LNCaP clone FGC (cell line): ENCODE measurements at regions not wholly inside any gene's neighbourhood (a gene's known extent, or its start where the extent isn't known, plus 50 kb on each side); places are given as distances from the start of the nearest gene placed in this dataset.

Experiments
- DNase-seq: peaks from one replicate; pipeline ENCODE4 v3.0.0-alpha.2; 2011; ENCODE audit warnings: low read depth
- H3K4me3 ChIP-seq: 2 replicates; pipeline ENCODE4 v1.5.1; 2011; ENCODE audit warnings: mild to moderate bottlenecking, low read depth, low read length, control low read depth
- TF ChIP-seq, protein P1 (sequence below): IDR thresholded peaks from 2 replicates; pipeline ENCODE4 v1.5.1; 2012; ENCODE audit warnings: mild to moderate bottlenecking; ENCODE audit not compliant: control insufficient read depth, insufficient read depth; ENCODE audit errors: extremely low read depth

DNA sequence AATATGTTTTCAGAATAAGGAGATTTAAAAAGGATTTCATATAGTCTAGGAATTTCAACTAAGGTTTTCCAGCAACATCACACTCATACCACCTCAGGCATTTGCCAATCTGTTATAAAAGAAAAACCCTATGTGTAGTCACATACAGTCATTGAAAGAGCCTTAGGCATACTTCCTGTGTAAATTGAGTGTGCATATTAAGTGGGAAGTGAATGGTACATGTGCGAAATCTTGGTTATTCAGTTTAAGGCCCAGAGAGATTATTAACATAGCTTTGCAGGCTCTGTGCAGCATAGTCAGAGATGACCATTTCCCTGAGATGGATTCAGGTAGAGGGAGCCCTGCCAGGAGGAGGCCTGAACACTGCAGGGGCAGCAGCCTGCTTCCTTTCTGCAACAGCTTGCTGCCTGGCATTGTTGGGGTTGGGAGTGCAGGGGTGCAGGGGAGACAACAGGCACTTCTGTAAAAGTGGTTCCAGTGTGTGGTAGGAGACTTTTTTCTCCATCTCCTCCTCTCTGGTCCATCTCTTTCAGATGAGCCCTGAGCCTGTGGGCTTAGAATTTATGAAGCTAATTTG lies 100.1 kb upstream of the OSR1 start:
- no peak overlapping the region for H3K4me3 ChIP-seq
- TF ChIP-seq, protein P1, sequence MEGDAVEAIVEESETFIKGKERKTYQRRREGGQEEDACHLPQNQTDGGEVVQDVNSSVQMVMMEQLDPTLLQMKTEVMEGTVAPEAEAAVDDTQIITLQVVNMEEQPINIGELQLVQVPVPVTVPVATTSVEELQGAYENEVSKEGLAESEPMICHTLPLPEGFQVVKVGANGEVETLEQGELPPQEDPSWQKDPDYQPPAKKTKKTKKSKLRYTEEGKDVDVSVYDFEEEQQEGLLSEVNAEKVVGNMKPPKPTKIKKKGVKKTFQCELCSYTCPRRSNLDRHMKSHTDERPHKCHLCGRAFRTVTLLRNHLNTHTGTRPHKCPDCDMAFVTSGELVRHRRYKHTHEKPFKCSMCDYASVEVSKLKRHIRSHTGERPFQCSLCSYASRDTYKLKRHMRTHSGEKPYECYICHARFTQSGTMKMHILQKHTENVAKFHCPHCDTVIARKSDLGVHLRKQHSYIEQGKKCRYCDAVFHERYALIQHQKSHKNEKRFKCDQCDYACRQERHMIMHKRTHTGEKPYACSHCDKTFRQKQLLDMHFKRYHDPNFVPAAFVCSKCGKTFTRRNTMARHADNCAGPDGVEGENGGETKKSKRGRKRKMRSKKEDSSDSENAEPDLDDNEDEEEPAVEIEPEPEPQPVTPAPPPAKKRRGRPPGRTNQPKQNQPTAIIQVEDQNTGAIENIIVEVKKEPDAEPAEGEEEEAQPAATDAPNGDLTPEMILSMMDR = no peak
- DNase-seq = no peak

DNA sequence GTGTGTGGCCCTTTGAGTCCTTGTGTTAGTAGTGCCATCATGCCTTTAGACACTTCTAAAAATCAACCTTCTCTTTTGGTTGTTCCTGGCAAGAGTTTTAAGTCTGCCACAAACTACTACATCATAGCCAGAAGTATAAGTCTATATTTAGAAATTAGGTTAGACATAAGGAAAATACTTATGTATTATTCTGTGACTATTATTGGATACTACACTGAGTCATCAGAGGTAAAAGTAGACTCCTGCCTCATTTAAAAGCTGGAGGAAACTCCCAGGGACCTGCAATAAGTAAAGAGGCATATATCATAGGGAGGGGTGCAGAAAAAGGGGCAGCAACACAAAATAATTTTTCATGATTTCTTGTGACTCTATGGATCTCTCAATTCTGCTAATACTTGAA lies 99.4 kb upstream of the OSR1 start:
- H3K4me3 ChIP-seq = no peak overlapping the region
- DNase-seq = no peak
- TF ChIP-seq, protein P1 = no peak

DNA sequence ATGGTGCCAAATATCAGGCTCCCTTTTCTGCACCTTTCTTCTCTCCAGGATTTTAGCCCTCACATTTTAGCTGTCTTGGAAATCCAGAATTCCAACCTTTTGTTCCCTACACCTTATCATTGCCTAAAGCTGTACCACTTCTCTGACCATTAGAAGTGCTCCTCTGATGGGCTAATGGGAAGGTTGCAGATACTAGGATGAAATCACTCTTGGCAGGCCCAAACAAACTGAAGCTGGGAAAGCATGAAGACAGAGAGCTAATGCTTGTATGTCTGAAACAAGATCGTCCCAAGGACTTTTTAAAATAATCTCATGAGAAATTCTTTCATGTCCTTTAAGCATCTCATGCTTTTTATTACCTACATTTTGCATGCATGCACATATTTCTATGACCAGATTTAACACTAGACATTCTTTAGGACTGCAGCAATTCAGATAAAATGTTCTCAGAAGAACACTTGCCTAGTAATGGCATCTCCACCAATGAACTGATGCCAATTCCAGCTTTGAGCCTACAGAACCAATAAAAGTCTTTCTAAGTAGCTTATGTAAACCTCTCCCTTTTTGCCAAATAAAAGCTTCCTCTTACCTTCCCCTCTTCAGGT lies 98.4 kb upstream of the OSR1 start:
- no peak for DNase-seq
- TF ChIP-seq, protein P1 = no peak
- H3K4me3 ChIP-seq = no peak overlapping the region

DNA sequence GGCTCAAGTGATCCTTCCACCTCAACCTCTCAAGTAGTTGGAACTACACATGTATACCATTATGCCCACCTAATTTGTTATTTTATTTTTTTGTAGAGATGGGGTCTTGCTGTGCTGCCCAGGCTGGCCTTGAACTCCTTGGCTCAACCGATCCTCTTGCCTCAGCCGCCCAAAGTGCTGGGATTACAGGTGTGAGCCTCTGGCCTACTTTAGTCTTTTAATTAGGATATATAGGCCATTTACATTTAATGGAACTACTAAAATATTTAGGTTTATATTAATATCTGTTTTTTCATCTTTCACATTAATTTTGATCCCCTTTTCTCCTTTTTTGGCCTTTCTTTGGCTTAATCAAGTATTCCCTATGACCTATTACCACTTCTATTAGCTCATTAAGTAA lies 95.7 kb upstream of the OSR1 start:
- no peak for DNase-seq
- TF ChIP-seq, protein P1 = no peak
- H3K4me3 ChIP-seq = no peak overlapping the region

DNA sequence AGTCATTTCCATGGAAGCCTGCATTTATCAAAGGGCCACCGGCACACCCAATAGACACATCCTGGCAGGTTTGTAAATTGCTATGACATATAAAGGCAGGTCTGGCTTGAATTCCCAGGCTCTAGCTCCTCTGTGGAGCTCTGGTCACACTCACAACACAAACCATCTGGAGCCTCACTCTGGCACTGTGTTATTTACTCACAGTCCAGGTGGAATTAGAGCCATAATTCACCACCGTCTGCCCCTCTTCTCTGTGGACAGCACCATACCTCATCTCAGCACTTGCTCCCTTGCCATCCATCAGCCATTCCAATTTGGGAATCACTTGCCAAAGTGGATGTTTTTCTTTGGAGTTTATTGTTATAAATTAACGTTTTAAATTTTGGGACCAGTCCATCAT lies 84.3 kb upstream of the OSR1 start:
- DNase-seq = no peak
- TF ChIP-seq, protein P1 = no peak

DNA sequence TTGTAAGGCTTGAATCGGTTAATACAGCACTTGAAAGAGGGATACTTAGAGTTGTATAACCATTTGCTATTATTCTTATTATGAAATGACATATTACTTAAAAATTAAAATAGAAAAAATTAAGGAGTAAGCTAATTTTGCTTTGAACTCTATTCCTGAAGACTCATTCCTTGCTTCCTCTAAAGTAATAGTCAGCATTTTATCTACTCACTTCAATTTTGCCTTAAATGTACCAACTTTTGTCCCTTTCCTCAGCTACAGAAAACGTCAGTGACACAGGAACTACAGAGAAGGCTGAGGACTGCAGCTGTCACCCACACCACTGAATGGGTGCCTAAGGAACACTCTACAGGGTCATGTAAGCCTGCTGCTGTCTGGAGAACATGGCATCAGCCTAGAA lies 80.7 kb upstream of the OSR1 start:
- no peak for DNase-seq
- TF ChIP-seq, protein P1 = no peak
- no peak overlapping the region for H3K4me3 ChIP-seq

More for the DNA sequence above, 84.3 kb upstream of the OSR1 start:
- H3K4me3 ChIP-seq = no peak overlapping the region

DNA sequence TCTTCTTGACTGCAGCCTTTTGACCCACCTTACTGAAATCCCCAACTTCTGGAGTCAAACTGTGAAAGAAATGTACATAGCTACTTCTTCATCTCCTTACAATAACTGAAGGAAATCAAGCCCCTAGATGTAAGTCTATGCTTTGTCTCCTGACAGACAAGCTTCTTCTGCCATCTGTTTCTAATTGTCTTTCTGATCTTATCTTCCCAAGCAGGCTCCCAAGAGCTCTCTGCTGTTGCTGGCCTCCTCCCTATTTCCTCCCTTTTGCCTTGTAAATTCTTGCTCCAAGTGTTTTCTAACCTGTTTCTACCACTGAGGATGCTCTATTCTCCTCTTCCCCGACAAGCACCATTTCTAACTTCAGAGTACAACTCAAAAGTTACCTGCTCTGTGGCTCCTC lies 77.4 kb upstream of the OSR1 start:
- DNase-seq = no peak
- TF ChIP-seq, protein P1 = no peak
- no peak overlapping the region for H3K4me3 ChIP-seq
